ENCODE measurements at regions not wholly inside any gene's neighbourhood (a gene's known extent, or its start where the extent isn't known, plus 50 kb on each side); places are given as distances from the start of the nearest gene placed in this dataset.

DNA sequence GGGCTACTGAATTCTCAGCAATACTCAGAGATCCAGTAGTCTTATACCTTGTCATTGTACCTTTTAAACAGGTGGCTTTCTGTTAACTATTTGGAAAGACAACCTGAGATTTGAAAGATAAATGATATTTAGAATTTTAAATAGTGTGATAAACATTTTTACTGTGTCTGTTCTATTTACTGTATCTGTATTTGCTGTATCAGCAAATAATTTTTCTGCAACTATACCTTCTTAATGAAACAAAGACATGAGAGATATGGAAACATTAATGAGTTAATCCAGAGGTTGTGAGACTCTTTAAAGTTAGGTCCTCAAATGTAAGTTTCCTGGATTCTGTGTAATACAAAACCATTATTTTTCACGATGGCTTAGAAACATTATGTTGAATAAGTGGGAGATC lies 249.6 kb downstream of the CCDC59 start:
- TF ChIP-seq, protein P1, sequence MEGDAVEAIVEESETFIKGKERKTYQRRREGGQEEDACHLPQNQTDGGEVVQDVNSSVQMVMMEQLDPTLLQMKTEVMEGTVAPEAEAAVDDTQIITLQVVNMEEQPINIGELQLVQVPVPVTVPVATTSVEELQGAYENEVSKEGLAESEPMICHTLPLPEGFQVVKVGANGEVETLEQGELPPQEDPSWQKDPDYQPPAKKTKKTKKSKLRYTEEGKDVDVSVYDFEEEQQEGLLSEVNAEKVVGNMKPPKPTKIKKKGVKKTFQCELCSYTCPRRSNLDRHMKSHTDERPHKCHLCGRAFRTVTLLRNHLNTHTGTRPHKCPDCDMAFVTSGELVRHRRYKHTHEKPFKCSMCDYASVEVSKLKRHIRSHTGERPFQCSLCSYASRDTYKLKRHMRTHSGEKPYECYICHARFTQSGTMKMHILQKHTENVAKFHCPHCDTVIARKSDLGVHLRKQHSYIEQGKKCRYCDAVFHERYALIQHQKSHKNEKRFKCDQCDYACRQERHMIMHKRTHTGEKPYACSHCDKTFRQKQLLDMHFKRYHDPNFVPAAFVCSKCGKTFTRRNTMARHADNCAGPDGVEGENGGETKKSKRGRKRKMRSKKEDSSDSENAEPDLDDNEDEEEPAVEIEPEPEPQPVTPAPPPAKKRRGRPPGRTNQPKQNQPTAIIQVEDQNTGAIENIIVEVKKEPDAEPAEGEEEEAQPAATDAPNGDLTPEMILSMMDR (IDR thresholded peaks at IDR 0.05): no peak
- TF ChIP-seq EP300 (IDR thresholded peaks at IDR 0.05) (no peak), POLR2A (IDR thresholded peaks at IDR 0.05) (no peak)
